Stimulated activated CD4-positive, alpha-beta T cell treated with anti-CD3 and anti-CD28 coated beads, Interleukin-1b, Interleukin-23, amount 100 ng/mL, for 1 hour (primary cell): ENCODE measurements at regions not wholly inside any gene's neighbourhood (a gene's known extent, or its start where the extent isn't known, plus 50 kb on each side); places are given as distances from the start of the nearest gene placed in this dataset.
"Not testable (repeated sequence)": the region's sequence is repeated elsewhere in the genome, so short reads cannot be mapped to it uniquely, and the experiment has no call there.

Source experiments
- DNase-seq, 2 donors: peaks; one replicate each; pipeline ENCODE4 v3.0.0-alpha.2; 2020; ENCODE audit warnings: low read depth in 2 of 2

DNA sequence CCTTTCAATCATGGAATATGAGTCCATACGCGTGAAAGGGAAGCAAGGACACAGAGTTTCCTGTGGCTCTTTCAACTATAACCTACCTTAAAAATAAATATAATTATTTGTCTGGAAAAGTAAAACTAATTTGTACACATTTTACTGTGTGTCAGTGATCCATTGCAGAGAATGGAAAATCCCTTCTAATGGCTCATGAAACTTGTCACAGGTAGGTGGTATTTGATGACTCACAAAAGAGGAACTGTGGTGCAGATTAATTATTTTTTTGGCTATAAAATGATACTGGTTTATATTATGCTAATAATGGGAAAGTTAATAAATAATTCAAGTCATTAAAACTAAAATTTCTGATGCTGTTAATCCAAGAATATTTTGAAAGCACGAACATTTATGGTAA lies 792.2 kb downstream of the METTL15 start:
- DNase-seq, result no peak

DNA sequence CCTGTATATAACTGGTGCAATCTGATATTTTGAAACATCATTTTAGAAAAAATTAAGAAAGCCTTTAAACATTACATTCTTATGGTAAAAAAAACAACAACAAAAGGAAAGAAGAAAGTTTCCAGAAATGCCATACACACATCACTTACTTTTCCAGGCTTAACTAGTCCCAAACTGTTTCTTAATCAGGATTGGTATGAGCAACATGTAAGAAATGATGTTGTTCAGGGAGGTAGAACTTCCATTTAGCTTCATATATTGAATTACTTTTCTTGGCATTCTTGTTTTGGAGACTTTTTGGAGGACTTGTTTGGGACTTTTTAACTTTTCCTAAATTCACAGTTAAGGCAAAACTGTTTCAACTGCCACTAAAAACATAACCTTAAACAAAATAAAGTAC lies 791.5 kb downstream of the METTL15 start:
- DNase-seq, result no peak

- DNase-seq, result not testable (repeated sequence)
Observed at GRCh38 chr11:28890601-28891040, 782.4 kb downstream of the METTL15 start.

- no peak for DNase-seq
Observed at GRCh38 chr11:28887681-28888080, 779.5 kb downstream of the METTL15 start.

DNA sequence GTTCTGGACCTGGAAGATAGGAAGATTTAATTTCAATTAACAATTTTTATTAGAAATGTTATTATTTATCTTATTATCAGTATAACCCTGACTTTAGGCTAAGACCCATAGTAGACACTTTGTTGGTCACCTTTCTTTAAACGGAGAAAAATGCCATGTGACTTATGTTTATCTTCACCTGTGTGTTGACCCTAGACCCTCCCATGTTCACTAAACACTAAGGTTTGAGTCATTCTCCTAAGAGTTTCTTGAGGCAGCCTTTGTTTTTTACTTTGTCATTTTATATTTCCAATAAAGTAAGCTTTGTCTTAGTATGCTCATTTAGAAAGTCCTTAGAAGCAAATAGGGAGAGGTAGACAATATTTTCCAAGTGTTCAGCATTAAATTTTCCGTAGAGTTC lies 771.7 kb downstream of the METTL15 start:
- DNase-seq, result no peak

DNA sequence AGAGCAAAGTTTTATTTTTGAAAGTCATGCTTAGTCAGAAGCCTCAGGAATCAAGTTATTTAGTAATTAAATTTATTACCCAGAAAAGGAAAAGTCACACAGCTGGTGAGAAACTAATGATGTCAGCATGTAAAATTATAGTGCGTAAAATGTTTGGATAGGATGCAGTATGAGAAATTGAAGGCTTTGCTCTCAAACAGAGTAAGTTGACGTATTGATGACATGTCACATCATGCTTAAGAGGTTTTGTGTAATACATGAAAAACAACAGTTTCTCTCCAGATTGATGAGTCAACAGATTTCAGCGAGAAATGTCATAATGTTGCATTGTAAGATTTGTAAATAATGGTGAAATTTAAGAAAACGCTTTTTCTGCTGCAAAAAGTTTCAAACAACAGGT lies 769.8 kb downstream of the METTL15 start:
- no peak for DNase-seq

GRCh38 chr11:28877340-28877739 lies 769.2 kb downstream of the METTL15 start:
- DNase-seq, result no peak

GRCh38 chr11:28874706-28875105 lies 766.5 kb downstream of the METTL15 start:
- DNase-seq, result no peak

DNA sequence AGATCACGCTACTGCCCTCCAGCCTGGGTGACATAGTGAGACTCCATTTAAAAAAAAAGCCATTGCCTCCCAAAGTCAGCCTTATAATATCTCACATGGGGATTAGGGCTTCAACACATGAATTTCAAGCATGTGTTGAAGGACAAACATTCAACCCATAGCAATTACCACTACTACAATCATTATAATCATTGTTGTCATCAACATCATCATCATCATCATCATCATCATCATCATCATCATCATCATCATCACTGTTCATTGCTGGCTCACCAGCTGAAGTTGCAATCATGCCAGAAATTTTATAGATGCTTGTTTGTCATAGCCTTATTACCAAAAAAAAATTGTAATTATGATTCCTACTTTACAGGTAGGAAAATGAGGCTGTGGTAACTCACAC lies 762.9 kb downstream of the METTL15 start:
- DNase-seq, result no peak

DNA sequence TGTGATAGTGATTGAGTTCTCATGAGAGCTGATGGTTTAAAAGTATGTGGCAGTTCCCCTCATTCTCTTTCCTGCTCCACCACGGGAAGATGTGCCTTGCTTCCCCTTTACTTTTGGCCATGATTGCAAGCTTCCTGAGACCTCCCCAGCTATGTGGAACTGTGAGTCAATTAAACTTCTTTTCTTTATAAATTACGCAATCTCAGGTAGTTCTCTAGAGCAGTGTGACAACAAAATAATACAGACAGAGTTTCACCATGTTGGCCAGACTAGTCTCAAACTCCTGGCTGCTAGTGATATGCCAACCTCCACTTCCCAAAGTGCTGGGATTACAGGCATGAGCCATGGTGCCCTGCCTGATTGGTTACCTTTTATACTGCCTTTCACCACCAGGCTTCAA lies 755.2 kb downstream of the METTL15 start:
- DNase-seq, result no peak

DNA sequence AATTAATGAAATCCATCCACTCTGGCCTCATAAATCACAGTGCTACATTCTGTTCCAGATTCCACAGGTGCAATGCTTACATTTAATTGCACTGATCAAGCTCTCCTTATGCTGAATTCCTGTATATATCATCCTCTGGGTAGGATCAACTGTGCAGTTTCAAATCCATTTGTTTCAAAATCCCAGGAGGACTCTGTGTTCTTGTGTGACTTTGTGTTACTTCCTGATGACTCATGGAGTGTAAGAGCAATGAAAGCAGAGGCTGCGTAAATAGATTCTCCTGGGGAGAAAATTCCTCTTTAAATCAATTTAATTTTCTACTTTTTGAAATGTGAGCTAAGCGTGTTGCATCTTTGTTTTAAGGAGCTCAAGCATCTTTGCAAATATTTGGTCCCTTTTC lies 752.7 kb downstream of the METTL15 start:
- DNase-seq, result no peak

GRCh38 chr11:28858076-28858475 lies 749.9 kb downstream of the METTL15 start:
- no peak for DNase-seq

DNA sequence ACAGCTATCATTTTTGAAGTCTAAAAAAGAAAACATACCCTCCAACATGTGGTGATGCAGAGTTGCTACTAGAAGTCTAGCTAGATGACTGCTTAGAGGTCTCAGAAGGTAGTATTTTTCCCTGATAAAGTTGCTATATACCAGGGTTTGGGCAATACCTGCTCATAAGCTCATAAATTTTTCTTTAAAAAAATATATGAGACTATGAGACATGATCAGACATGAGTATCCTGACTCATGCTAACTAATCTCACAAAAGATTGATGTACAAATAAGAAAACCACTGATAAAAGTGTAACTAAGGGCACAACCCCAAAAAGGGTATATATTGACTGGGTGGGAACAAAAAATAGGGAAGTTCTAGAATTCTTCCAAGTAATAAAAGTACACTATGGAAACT lies 740.9 kb downstream of the METTL15 start:
- DNase-seq, result no peak

DNA sequence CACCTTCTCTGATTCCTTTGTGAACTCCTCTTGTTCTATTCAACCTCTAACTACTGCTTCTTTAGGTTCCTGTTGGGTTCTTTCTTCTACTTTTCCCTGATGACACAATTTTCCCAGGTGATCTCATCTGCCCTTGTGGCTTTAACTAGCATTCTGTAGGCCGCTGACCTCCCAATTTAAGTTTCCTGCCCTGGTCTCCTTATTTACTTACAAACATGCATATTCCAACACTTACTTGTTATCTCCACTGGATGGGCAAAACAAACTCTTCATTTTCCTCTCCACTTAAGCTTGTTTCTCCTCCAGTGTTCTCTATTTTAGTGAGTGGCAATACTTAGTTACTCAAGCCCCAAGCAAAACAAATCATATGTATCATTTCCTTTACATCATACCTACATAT lies 734.5 kb downstream of the METTL15 start:
- DNase-seq, result no peak

DNA sequence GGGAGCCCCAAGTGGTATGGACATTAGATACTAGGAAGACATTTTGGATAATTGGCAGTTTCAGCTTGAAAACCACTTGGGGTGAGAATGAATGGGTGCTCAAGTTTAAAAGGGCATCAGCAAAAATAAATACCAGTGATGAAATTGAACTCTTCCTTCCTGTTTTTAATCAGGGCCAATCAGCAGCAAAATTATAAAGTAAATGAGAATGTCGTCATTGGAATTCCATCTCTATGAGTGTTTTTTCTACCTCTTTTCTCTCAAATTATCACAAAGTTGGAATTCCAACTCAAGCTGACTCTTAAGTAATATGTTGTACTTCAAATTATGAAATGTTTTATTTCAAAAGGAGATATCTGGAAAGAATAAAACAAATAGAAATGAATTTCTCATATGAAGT lies 730.6 kb downstream of the METTL15 start:
- DNase-seq, result no peak

DNA sequence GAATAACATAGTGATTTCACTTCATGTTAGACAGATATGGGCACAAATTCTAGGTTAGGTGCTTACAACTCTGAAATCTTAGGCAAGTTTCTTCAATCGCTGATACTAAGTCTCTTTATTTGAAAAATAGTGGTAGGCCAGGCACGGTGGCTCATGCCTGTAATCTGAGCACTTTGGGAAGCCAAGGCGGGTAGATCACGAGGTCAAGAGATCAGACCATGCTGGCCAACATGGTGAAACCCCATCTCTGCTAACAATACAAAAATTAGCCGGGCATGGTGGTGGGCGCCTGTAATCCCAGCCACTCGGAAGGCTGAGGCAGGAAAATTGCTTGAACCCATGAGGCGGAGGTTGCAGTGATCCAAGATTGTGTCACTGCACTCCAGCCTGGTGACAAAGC lies 729.4 kb downstream of the METTL15 start:
- DNase-seq, result no peak

- DNase-seq, result no peak
Observed at GRCh38 chr11:28836285-28837081, 728.3 kb downstream of the METTL15 start.

GRCh38 chr11:28835790-28836189 lies 727.6 kb downstream of the METTL15 start:
- no peak for DNase-seq

GRCh38 chr11:28835317-28835716 lies 727.1 kb downstream of the METTL15 start:
- DNase-seq, result no peak

DNA sequence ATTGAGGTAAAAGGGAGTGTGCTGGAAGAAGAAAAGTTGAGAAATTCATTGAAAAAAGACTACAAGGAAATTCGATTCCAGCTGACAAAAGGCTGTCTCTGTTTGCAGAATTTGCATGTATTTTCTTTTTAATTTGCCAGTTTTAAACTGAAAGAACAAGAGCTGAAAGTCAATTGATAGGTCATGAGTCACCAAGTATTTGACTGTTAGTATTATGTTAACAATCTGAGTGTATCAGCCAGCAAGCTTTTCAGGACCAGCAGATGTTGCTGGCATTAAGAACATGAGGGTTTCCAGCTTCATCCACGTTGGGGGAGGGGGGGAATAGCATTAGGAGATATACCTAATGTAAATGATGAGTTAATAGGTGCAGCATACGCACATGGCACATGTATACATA lies 726.7 kb downstream of the METTL15 start:
- no peak for DNase-seq

GRCh38 chr11:28833670-28834069 lies 725.5 kb downstream of the METTL15 start:
- no peak for DNase-seq

- no peak for DNase-seq
Observed at GRCh38 chr11:28833169-28833568, 725.0 kb downstream of the METTL15 start.

DNA sequence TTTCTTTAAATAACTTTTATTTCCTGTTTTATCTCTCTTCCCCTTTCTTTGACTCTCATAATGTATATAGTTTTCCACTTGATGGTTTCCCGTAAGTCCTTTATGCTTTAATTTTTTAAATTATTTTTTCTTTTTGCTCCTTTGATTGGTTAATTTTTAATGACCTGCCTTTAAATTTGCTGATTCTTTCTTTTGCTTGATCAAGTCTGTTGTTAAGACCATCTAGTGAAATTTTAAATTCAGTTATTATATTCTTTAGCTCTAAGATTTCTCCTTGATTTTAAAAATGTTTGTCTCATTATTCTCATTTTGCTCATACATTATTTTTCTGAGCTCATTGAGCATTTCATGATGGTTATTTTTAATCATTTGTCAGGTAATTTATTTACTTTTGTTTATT lies 718.6 kb downstream of the METTL15 start:
- no peak for DNase-seq

DNA sequence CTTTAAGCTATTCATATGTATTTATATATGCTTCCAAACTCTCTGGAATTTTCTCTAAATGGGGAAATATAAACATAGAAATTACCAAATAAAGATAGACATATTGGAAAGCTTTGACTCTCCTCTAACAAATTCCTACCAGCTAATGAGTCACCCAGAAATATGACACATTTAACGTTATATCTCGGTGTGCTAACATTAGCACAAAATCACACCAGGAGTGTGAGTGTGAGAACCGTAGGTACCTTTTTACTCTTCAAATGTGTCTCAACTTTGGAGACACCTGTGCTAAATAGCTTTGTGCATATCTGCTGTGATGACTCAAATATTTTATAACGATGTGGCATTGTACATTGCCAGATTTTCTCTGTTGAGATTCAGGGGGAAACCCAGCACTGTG lies 714.4 kb downstream of the METTL15 start:
- DNase-seq, result no peak
